Astrocyte (in vitro differentiated cells and primary cell): ENCODE measurements at regions not wholly inside any gene's neighbourhood (a gene's known extent, or its start where the extent isn't known, plus 50 kb on each side); places are given as distances from the start of the nearest gene placed in this dataset.

Experiments used
- EZH2 ChIP-seq: IDR thresholded peaks from 2 replicates; pipeline ENCODE4 v1.6.1; 2012; ENCODE audit warnings: mild to moderate bottlenecking, low read length, inconsistent platforms; ENCODE audit not compliant: insufficient read depth
- TF ChIP-seq, protein P1 (sequence below): IDR thresholded peaks from 2 replicates; pipeline ENCODE4 v1.5.1; 2011; ENCODE audit warnings: low read depth, mild to moderate bottlenecking, inconsistent platforms, low read length, moderate library complexity; ENCODE audit not compliant: insufficient read depth

DNA sequence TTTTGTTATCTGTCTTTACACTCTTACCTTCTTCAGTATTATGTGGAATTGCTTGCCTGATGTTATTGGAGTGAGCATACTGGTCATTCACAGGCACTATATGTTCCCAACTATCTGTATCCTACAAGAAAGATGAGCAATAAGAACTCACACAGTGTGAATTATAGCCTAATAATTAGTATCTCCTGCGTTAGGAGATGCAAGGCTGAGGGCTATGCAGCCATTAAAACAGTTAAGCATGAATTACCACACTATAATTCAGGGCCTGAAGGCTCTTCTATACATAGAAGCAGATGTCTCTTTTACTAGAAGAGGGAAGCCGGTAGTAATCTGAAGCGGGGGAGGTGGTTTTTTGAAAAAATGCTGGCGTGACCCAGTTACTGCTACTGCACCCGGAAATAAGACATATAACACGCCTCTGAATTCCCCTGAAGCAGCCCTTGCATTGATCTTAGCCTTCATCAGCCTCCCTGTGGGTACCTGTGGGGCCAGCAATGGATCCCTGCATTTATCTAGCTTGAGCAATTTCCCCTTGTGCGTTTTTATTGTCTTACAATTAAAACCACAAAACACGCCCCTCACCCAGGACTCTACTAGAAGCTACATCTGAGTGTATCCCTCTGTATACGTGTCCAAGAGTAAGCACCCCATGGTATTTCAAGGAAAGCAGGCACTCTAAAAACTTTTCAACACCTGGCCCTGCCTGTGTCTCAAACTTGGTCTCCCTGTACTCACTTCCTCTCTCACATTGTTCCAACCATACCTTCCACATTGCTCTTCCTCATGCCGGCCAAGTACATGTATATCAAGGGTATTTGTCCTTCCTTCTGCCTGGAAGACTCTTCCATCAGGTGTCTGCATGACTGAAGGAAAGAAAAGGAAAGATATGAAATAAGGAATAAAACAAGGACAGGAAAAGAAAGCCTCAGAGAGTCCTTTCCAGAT lies 210.9 kb upstream of the ARID2 start:
- TF ChIP-seq, protein P1, sequence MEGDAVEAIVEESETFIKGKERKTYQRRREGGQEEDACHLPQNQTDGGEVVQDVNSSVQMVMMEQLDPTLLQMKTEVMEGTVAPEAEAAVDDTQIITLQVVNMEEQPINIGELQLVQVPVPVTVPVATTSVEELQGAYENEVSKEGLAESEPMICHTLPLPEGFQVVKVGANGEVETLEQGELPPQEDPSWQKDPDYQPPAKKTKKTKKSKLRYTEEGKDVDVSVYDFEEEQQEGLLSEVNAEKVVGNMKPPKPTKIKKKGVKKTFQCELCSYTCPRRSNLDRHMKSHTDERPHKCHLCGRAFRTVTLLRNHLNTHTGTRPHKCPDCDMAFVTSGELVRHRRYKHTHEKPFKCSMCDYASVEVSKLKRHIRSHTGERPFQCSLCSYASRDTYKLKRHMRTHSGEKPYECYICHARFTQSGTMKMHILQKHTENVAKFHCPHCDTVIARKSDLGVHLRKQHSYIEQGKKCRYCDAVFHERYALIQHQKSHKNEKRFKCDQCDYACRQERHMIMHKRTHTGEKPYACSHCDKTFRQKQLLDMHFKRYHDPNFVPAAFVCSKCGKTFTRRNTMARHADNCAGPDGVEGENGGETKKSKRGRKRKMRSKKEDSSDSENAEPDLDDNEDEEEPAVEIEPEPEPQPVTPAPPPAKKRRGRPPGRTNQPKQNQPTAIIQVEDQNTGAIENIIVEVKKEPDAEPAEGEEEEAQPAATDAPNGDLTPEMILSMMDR: no peak
- no peak for TF ChIP-seq EZH2
